Liver (tissue), 8 donors: ENCODE measurements at regions not wholly inside any gene's neighbourhood (a gene's known extent, or its start where the extent isn't known, plus 50 kb on each side); places are given as distances from the start of the nearest gene placed in this dataset.

Experiments
- DNase-seq: peaks from one replicate; pipeline ENCODE4 v3.0.0-alpha.2; 2017; ENCODE audit warnings: low spot score
- H3K27ac ChIP-seq, 2 donors: one replicate each; pipeline ENCODE4 v1.7.0; 2013; ENCODE audit warnings: inconsistent platforms in 2 of 2, low read length in 2 of 2, control low read depth in 1 of 2, low read depth in 1 of 2, mild to moderate bottlenecking in 1 of 2
- H3K27me3 ChIP-seq, 4 donors: one replicate each; pipeline versions ENCODE4 v1.6.1 to v1.7.0; 2013; ENCODE audit warnings: low read length in 3 of 4, inconsistent platforms in 1 of 4, mild to moderate bottlenecking in 1 of 4, moderate library complexity in 1 of 4; ENCODE audit not compliant: control insufficient read depth in 4 of 4, insufficient read depth in 4 of 4
- H3K36me3 ChIP-seq, 4 donors: one replicate each; pipeline versions ENCODE4 v1.6.1 to v1.7.0; 2013; ENCODE audit warnings: low read length in 3 of 4, mild to moderate bottlenecking in 3 of 4, low read depth in 1 of 4, moderate library complexity in 1 of 4; ENCODE audit not compliant: control insufficient read depth in 4 of 4, insufficient read depth in 3 of 4
- H3K4me1 ChIP-seq, 4 donors: one replicate each; pipeline versions ENCODE4 v1.6.1 to v1.7.0; 2013; ENCODE audit warnings: low read length in 3 of 4, mild to moderate bottlenecking in 3 of 4, moderate library complexity in 1 of 4; ENCODE audit not compliant: control insufficient read depth in 4 of 4, insufficient read depth in 4 of 4
- H3K4me3 ChIP-seq, 3 donors: one replicate each; pipeline versions ENCODE4 v1.6.1 to v1.7.0; 2013; ENCODE audit warnings: low read length in 3 of 3, control low read depth in 1 of 3, low read depth in 1 of 3, mild to moderate bottlenecking in 1 of 3
- H3K9ac ChIP-seq, 2 donors: one replicate each; pipeline ENCODE4 v1.7.0; 2013; ENCODE audit warnings: low read length in 2 of 2, mild to moderate bottlenecking in 2 of 2, moderate library complexity in 2 of 2, control low read depth in 1 of 2, low read depth in 1 of 2
- H3K9me3 ChIP-seq, 4 donors: one replicate each; pipeline versions ENCODE4 v1.6.1 to v1.7.0; 2013; ENCODE audit warnings: low read length in 3 of 4; ENCODE audit not compliant: control insufficient read depth in 4 of 4
- CTCF ChIP-seq: fragments of 150-350 bp; IDR thresholded peaks from 2 replicates; pipeline ENCODE4 v1.5.1; 2017; ENCODE audit warnings: improper control_type of control experiment, low read depth, low read length; ENCODE audit not compliant: missing input control
- EGR1 ChIP-seq, 2 donors: IDR thresholded peaks; 2 replicates each; pipeline ENCODE4 v1.6.1; 2016 to 2018; ENCODE audit warnings: antibody characterized with exemption in 2 of 2, low read depth in 2 of 2
- FOXA1 ChIP-seq: IDR thresholded peaks from 2 replicates; pipeline ENCODE4 v1.6.1; 2016; ENCODE audit warnings: antibody characterized with exemption
- HNF4A ChIP-seq, 2 donors: conservative IDR thresholded peaks; 2 replicates each; pipeline ENCODE4 v1.6.1; 2016; ENCODE audit warnings: antibody characterized with exemption in 2 of 2, mild to moderate bottlenecking in 2 of 2
- HNF4G ChIP-seq: IDR thresholded peaks from 2 replicates; pipeline ENCODE4 v1.6.1; 2016; ENCODE audit warnings: antibody characterized with exemption
- JUND ChIP-seq, 2 donors: IDR thresholded peaks; 2 replicates each; pipeline ENCODE4 v1.6.1; 2016; ENCODE audit warnings: antibody characterized with exemption in 2 of 2
- RAD21 ChIP-seq, 2 donors: IDR thresholded peaks; 2 replicates each; pipeline ENCODE4 v1.6.1; 2016; ENCODE audit warnings: antibody characterized with exemption in 2 of 2, mild to moderate bottlenecking in 2 of 2
- RXRA ChIP-seq, 2 donors: IDR thresholded peaks; 2 replicates each; pipeline ENCODE4 v1.6.1; 2017 to 2018; ENCODE audit warnings: antibody characterized with exemption in 2 of 2, mild to moderate bottlenecking in 1 of 2
- SP1 ChIP-seq: IDR thresholded peaks from 2 replicates; pipeline ENCODE4 v1.6.1; 2018; ENCODE audit warnings: antibody characterized with exemption, mild to moderate bottlenecking
- TAF1 ChIP-seq: conservative IDR thresholded peaks from 2 replicates; pipeline ENCODE4 v1.6.1; 2016; ENCODE audit warnings: antibody characterized with exemption, mild to moderate bottlenecking
- YY1 ChIP-seq: IDR thresholded peaks from 2 replicates; pipeline ENCODE4 v1.6.1; 2016; ENCODE audit warnings: antibody characterized with exemption, mild to moderate bottlenecking
- ZBTB33 ChIP-seq: IDR thresholded peaks from 2 replicates; pipeline ENCODE4 v1.6.1; 2016; ENCODE audit warnings: antibody characterized with exemption
- WGBS: extraction: QIAGEN DNeasy Blood & Tissue Kit; methylation state at CpG from one replicate; pipeline ENCODE4 v1.1.7; 2013; 5-methylcytosine and 5-hydroxymethylcytosine counted together
- donor health status: healthy.
- donor health status: healthy.
- donor health status: healthy.
- donor health status: healthy.
- donor health status: healthy.

GRCh38 chr18:78727877-78728783, 251.5 kb upstream of the SALL3 start:
- no peaks in the 10 kb centered on the region for H3K27me3 ChIP-seq
- TF ChIP-seq TAF1 (no peak), FOXA1 (no peak), RAD21 (IDR thresholded peaks at IDR 0.05) (no peak), JUND (IDR thresholded peaks at IDR 0.05) (no peak), HNF4G (no peak), EGR1 (IDR thresholded peaks at IDR 0.05; ENCODE audit: low read depth in 2 of 2) (no peak), YY1 (no peak), ZBTB33 (no peak), RXRA (IDR thresholded peaks at IDR 0.05) (no peak)
- H3K9me3 ChIP-seq: no peaks in the 10 kb centered on the region
- no peak overlapping the region for H3K27ac ChIP-seq
- DNase-seq: no peak
- H3K4me3 ChIP-seq: no peak overlapping the region
- 84% methylated on average over 22 of the region's 22 CpGs for WGBS
- H3K4me1 ChIP-seq: no peaks in the 10 kb centered on the region
- H3K9ac ChIP-seq: no peak overlapping the region
- no peaks in the 10 kb centered on the region for H3K36me3 ChIP-seq

- Histone ChIP-seq H3K27ac (no peak overlapping the region), H3K36me3 (no peaks in the 10 kb centered on the region), H3K4me3 (no peak overlapping the region), H3K9me3 (no peaks in the 10 kb centered on the region), H3K4me1 (no peaks in the 10 kb centered on the region), H3K27me3 (no peaks in the 10 kb centered on the region), H3K9ac (no peak overlapping the region)
- DNase-seq: no peak
- 84% methylated on average over 25 of the region's 25 CpGs for WGBS
- TF ChIP-seq CTCF (no peak), YY1 (no peak), JUND (IDR thresholded peaks at IDR 0.05) (no peak), TAF1 (no peak), ZBTB33 (no peak), EGR1 (IDR thresholded peaks at IDR 0.05; ENCODE audit: low read depth in 2 of 2) (no peak), RAD21 (IDR thresholded peaks at IDR 0.05) (no peak), HNF4A (conservative IDR thresholded peaks at IDR 0.05) (no peak), SP1 (no peak), HNF4G (no peak)
Observed at GRCh38 chr18:78728784-78729467, 250.7 kb upstream of the SALL3 start.
